ENCODE measurements at regions not wholly inside any gene's neighbourhood (a gene's known extent, or its start where the extent isn't known, plus 50 kb on each side); places are given as distances from the start of the nearest gene placed in this dataset.

GRCh38 chr12:84186433-84186832 lies 726.2 kb downstream of the SLC6A15 start (continued):
- TF ChIP-seq, protein P1, sequence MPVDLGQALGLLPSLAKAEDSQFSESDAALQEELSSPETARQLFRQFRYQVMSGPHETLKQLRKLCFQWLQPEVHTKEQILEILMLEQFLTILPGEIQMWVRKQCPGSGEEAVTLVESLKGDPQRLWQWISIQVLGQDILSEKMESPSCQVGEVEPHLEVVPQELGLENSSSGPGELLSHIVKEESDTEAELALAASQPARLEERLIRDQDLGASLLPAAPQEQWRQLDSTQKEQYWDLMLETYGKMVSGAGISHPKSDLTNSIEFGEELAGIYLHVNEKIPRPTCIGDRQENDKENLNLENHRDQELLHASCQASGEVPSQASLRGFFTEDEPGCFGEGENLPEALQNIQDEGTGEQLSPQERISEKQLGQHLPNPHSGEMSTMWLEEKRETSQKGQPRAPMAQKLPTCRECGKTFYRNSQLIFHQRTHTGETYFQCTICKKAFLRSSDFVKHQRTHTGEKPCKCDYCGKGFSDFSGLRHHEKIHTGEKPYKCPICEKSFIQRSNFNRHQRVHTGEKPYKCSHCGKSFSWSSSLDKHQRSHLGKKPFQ (tag by site-specific recombination; IDR thresholded peaks at IDR 0.05) = no peak
- TF ChIP-seq ZBTB11 (tag by site-specific recombination; conservative IDR thresholded peaks at IDR 0.05; ENCODE audit: low read depth) (no peak), ZNF704 (tag by site-specific recombination; IDR thresholded peaks at IDR 0.05) (no peak), ZBTB1 (tag by site-specific recombination; IDR thresholded peaks at IDR 0.05) (no peak), ZNF558 (tag by site-specific recombination; IDR thresholded peaks at IDR 0.05) (no peak), BCL11B (tag by site-specific recombination; IDR thresholded peaks at IDR 0.05; ENCODE audit: low read depth) (no peak)

GRCh38 chr12:84183576-84183975 lies 729.0 kb downstream of the SLC6A15 start:
- TF ChIP-seq ZNF292 (tag by site-specific recombination; IDR thresholded peaks at IDR 0.05; ENCODE audit: borderline replicate concordance, low read depth) (no peak), ZNF341 (tag by site-specific recombination; IDR thresholded peaks at IDR 0.05; ENCODE audit: low read depth) (no peak), ZNF404 (tag by site-specific recombination; IDR thresholded peaks at IDR 0.05) (no peak), ZNF175 (tag by site-specific recombination; IDR thresholded peaks at IDR 0.05) (no peak), ZNF23 (tag by site-specific recombination; IDR thresholded peaks at IDR 0.05; ENCODE audit: borderline replicate concordance) (no peak), ZBTB8A (tag by site-specific recombination; IDR thresholded peaks at IDR 0.05) (no peak), ZBTB26 (tag by site-specific recombination; optimal IDR thresholded peaks at IDR 0.05) (no peak), ZNF555 (tag by site-specific recombination; conservative IDR thresholded peaks at IDR 0.05) (no peak), ZNF114 (tag by site-specific recombination; IDR thresholded peaks at IDR 0.05) (no peak)
- TF ChIP-seq, protein P2, sequence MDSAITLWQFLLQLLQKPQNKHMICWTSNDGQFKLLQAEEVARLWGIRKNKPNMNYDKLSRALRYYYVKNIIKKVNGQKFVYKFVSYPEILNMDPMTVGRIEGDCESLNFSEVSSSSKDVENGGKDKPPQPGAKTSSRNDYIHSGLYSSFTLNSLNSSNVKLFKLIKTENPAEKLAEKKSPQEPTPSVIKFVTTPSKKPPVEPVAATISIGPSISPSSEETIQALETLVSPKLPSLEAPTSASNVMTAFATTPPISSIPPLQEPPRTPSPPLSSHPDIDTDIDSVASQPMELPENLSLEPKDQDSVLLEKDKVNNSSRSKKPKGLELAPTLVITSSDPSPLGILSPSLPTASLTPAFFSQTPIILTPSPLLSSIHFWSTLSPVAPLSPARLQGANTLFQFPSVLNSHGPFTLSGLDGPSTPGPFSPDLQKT (IDR thresholded peaks at IDR 0.05; ENCODE audit: borderline replicate concordance, low read depth, low read length) = no peak
- TF ChIP-seq, protein P3, sequence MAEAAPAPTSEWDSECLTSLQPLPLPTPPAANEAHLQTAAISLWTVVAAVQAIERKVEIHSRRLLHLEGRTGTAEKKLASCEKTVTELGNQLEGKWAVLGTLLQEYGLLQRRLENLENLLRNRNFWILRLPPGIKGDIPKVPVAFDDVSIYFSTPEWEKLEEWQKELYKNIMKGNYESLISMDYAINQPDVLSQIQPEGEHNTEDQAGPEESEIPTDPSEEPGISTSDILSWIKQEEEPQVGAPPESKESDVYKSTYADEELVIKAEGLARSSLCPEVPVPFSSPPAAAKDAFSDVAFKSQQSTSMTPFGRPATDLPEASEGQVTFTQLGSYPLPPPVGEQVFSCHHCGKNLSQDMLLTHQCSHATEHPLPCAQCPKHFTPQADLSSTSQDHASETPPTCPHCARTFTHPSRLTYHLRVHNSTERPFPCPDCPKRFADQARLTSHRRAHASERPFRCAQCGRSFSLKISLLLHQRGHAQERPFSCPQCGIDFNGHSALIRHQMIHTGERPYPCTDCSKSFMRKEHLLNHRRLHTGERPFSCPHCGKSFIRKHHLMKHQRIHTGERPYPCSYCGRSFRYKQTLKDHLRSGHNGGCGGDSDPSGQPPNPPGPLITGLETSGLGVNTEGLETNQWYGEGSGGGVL (tag by site-specific recombination; IDR thresholded peaks at IDR 0.05) = no peak
- TF ChIP-seq, protein P4, sequence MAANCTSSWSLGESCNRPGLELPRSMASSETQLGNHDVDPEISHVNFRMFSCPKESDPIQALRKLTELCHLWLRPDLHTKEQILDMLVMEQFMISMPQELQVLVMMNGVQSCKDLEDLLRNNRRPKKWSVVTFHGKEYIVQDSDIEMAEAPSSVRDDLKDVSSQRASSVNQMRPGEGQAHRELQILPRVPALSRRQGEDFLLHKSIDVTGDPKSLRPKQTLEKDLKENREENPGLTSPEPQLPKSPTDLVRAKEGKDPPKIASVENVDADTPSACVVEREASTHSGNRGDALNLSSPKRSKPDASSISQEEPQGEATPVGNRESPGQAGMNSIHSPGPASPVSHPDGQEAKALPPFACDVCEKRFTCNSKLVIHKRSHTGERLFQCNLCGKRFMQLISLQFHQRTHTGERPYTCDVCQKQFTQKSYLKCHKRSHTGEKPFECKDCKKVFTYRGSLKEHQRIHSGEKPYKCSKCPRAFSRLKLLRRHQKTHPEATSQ (tag by site-specific recombination; IDR thresholded peaks at IDR 0.05) = no peak
- no peaks in the 10 kb centered on the region for H3K9me3 ChIP-seq (ENCODE audit: control insufficient read depth, insufficient read depth, low read depth, low read length)
- ChIA-PET POLR2A (no interaction called here), CTCF (no interaction called here)
- no peaks in the 10 kb centered on the region for H3K36me3 ChIP-seq (ENCODE audit: control insufficient read depth in 2 of 2, insufficient read depth in 1 of 2, low read length in 2 of 2)
- no peak overlapping the region for H3K4me3 ChIP-seq (ENCODE audit: low read depth, low read length)
- H3K4me1 ChIP-seq (ENCODE audit: control insufficient read depth, insufficient read depth, low read length) = no peaks in the 10 kb centered on the region
- H3K27ac ChIP-seq (ENCODE audit: extremely low read depth, low read depth, low read length) = no peak overlapping the region
